ENCODE measurements at regions not wholly inside any gene's neighbourhood (a gene's known extent, or its start where the extent isn't known, plus 50 kb on each side); places are given as distances from the start of the nearest gene placed in this dataset.
"Not testable (repeated sequence)": the region's sequence is repeated elsewhere in the genome, so short reads cannot be mapped to it uniquely, and the experiment has no call there.

- H3K9me3 Mint-ChIP-seq: peaks cover 11% of the 10 kb centered on the region
- no peak for ATAC-seq
- no peaks in the 10 kb centered on the region for H3K36me3 Mint-ChIP-seq
- no peaks in the 10 kb centered on the region for H3K4me1 Mint-ChIP-seq
- H3K27me3 Mint-ChIP-seq: no peaks in the 10 kb centered on the region
- no peak overlapping the region for H3K4me3 Mint-ChIP-seq
- H3K27ac Mint-ChIP-seq: no peak overlapping the region
These were observed 272.3 kb downstream of the MRPS30 start for GRCh38 chr5:45081082-45081481.

- H3K27me3 Mint-ChIP-seq: no peaks in the 10 kb centered on the region
- no peaks in the 10 kb centered on the region for H3K36me3 Mint-ChIP-seq
- ATAC-seq: no peak
- no peaks in the 10 kb centered on the region for H3K4me1 Mint-ChIP-seq
- H3K27ac Mint-ChIP-seq: no peak overlapping the region
- no peak overlapping the region for H3K4me3 Mint-ChIP-seq
- peaks cover 6% of the 10 kb centered on the region for H3K9me3 Mint-ChIP-seq
These were observed 281.1 kb downstream of the MRPS30 start for GRCh38 chr5:45089870-45090269.

GRCh38 chr5:45093377-45093776 is 284.6 kb downstream of the MRPS30 start:
- Mint-ChIP-seq H3K36me3 (no peaks in the 10 kb centered on the region), H3K4me3 (no peak overlapping the region), H3K27ac (no peak overlapping the region), H3K27me3 (no peaks in the 10 kb centered on the region), H3K9me3 (peaks cover 3% of the 10 kb centered on the region), H3K4me1 (no peaks in the 10 kb centered on the region)
- ATAC-seq: no peak

GRCh38 chr5:45094876-45095440 is 286.2 kb downstream of the MRPS30 start:
- no peak overlapping the region for H3K4me3 Mint-ChIP-seq
- ATAC-seq: no peak
- no peak overlapping the region for H3K27ac Mint-ChIP-seq
- H3K27me3 Mint-ChIP-seq: no peaks in the 10 kb centered on the region
- peaks cover 3% of the 10 kb centered on the region for H3K9me3 Mint-ChIP-seq
- H3K36me3 Mint-ChIP-seq: no peaks in the 10 kb centered on the region
- no peaks in the 10 kb centered on the region for H3K4me1 Mint-ChIP-seq

- Mint-ChIP-seq H3K27ac (no peak overlapping the region), H3K36me3 (no peaks in the 10 kb centered on the region), H3K27me3 (no peaks in the 10 kb centered on the region), H3K9me3 (peaks cover 5% of the 10 kb centered on the region), H3K4me1 (no peaks in the 10 kb centered on the region), H3K4me3 (no peak overlapping the region)
- ATAC-seq: no peak
These were observed 289.7 kb downstream of the MRPS30 start for GRCh38 chr5:45098483-45098882.

- H3K36me3 Mint-ChIP-seq: no peaks in the 10 kb centered on the region
- H3K4me3 Mint-ChIP-seq: no peak overlapping the region
- no peaks in the 10 kb centered on the region for H3K27me3 Mint-ChIP-seq
- no peak for ATAC-seq
- peaks cover 5% of the 10 kb centered on the region for H3K9me3 Mint-ChIP-seq
- H3K27ac Mint-ChIP-seq: no peak overlapping the region
- H3K4me1 Mint-ChIP-seq: no peaks in the 10 kb centered on the region
These were observed 292.4 kb downstream of the MRPS30 start for GRCh38 chr5:45101146-45101545.

GRCh38 chr5:45105491-45105994 is 296.8 kb downstream of the MRPS30 start:
- Mint-ChIP-seq H3K9me3 (peaks cover 5% of the 10 kb centered on the region), H3K36me3 (no peaks in the 10 kb centered on the region), H3K4me1 (no peaks in the 10 kb centered on the region), H3K27me3 (no peaks in the 10 kb centered on the region), H3K4me3 (no peak overlapping the region), H3K27ac (no peak overlapping the region)
- ATAC-seq: no peak

- Mint-ChIP-seq H3K36me3 (no peaks in the 10 kb centered on the region), H3K9me3 (no peaks in the 10 kb centered on the region), H3K4me3 (no peak overlapping the region), H3K4me1 (no peaks in the 10 kb centered on the region), H3K27me3 (no peaks in the 10 kb centered on the region), H3K27ac (no peak overlapping the region)
- no peak for ATAC-seq
These were observed 300.3 kb downstream of the MRPS30 start for GRCh38 chr5:45109062-45109461.

- Mint-ChIP-seq H3K4me3 (no peak overlapping the region), H3K27ac (no peak overlapping the region), H3K27me3 (no peaks in the 10 kb centered on the region), H3K9me3 (peaks cover 3% of the 10 kb centered on the region), H3K4me1 (no peaks in the 10 kb centered on the region), H3K36me3 (no peaks in the 10 kb centered on the region)
- ATAC-seq: no peak
These were observed 300.9 kb downstream of the MRPS30 start for GRCh38 chr5:45109636-45110035.

GRCh38 chr5:45110399-45110798 is 301.7 kb downstream of the MRPS30 start:
- Mint-ChIP-seq H3K27me3 (no peaks in the 10 kb centered on the region), H3K27ac (no peak overlapping the region), H3K36me3 (no peaks in the 10 kb centered on the region)

GRCh38 chr5:45113726-45114125 is 305.0 kb downstream of the MRPS30 start:
- H3K4me1 Mint-ChIP-seq: no peaks in the 10 kb centered on the region
- H3K36me3 Mint-ChIP-seq: no peaks in the 10 kb centered on the region
- H3K27me3 Mint-ChIP-seq: no peaks in the 10 kb centered on the region
- H3K9me3 Mint-ChIP-seq: peaks cover 7% of the 10 kb centered on the region
- no peak overlapping the region for H3K27ac Mint-ChIP-seq
- no peak for ATAC-seq
- no peak overlapping the region for H3K4me3 Mint-ChIP-seq

More at GRCh38 chr5:45110399-45110798, 301.7 kb downstream of the MRPS30 start:
- no peak for ATAC-seq
- peaks cover 3% of the 10 kb centered on the region for H3K9me3 Mint-ChIP-seq
- no peaks in the 10 kb centered on the region for H3K4me1 Mint-ChIP-seq
- H3K4me3 Mint-ChIP-seq: no peak overlapping the region

GRCh38 chr5:45132972-45133371 is 324.2 kb downstream of the MRPS30 start:
- no peaks in the 10 kb centered on the region for H3K36me3 Mint-ChIP-seq
- no peaks in the 10 kb centered on the region for H3K9me3 Mint-ChIP-seq
- H3K27me3 Mint-ChIP-seq: no peaks in the 10 kb centered on the region
- no peak for ATAC-seq
- H3K4me3 Mint-ChIP-seq: no peak overlapping the region
- no peak overlapping the region for H3K27ac Mint-ChIP-seq
- H3K4me1 Mint-ChIP-seq: no peaks in the 10 kb centered on the region

GRCh38 chr5:45162974-45163373 is 354.2 kb downstream of the MRPS30 start:
- no peaks in the 10 kb centered on the region for H3K27me3 Mint-ChIP-seq
- no peaks in the 10 kb centered on the region for H3K4me1 Mint-ChIP-seq
- H3K36me3 Mint-ChIP-seq: no peaks in the 10 kb centered on the region
- no peak overlapping the region for H3K4me3 Mint-ChIP-seq
- H3K9me3 Mint-ChIP-seq: no peaks in the 10 kb centered on the region
- no peak overlapping the region for H3K27ac Mint-ChIP-seq
- ATAC-seq: no peak

GRCh38 chr5:45171563-45171962 is 362.8 kb downstream of the MRPS30 start:
- no peak overlapping the region for H3K27ac Mint-ChIP-seq
- peak; percentile 39 for ATAC-seq
- no peaks in the 10 kb centered on the region for H3K27me3 Mint-ChIP-seq
- no peaks in the 10 kb centered on the region for H3K4me1 Mint-ChIP-seq
- no peaks in the 10 kb centered on the region for H3K36me3 Mint-ChIP-seq
- H3K9me3 Mint-ChIP-seq: peaks cover 3% of the 10 kb centered on the region
- no peak overlapping the region for H3K4me3 Mint-ChIP-seq

GRCh38 chr5:45172634-45173033 is 363.9 kb downstream of the MRPS30 start:
- not testable (repeated sequence) for H3K36me3 Mint-ChIP-seq, H3K27me3 Mint-ChIP-seq

GRCh38 chr5:45179686-45180085 is 370.9 kb downstream of the MRPS30 start:
- H3K36me3 Mint-ChIP-seq: no peaks in the 10 kb centered on the region
- H3K27ac Mint-ChIP-seq: no peak overlapping the region
- H3K9me3 Mint-ChIP-seq: peaks cover 3% of the 10 kb centered on the region
- H3K4me1 Mint-ChIP-seq: no peaks in the 10 kb centered on the region
- no peak overlapping the region for H3K4me3 Mint-ChIP-seq
- H3K27me3 Mint-ChIP-seq: no peaks in the 10 kb centered on the region
- no peak for ATAC-seq

More at GRCh38 chr5:45172634-45173033, 363.9 kb downstream of the MRPS30 start:
- H3K27ac Mint-ChIP-seq, H3K4me3 Mint-ChIP-seq, H3K4me1 Mint-ChIP-seq, H3K9me3 Mint-ChIP-seq, ATAC-seq: not testable (repeated sequence)

All from stimulated activated memory B cell treated with anti-CD40 and anti-IgM and Interleukin-4, amounts not matched to agents 10 μg/mL and 1 μg/mL and 100 μg/mL, for 72 hours (primary cell).